ENCODE measurements at regions not wholly inside any gene's neighbourhood (a gene's known extent, or its start where the extent isn't known, plus 50 kb on each side); places are given as distances from the start of the nearest gene placed in this dataset.

- Histone ChIP-seq H3K27me3 (ENCODE audit: control insufficient read depth, low read length) (no peaks in the 10 kb centered on the region), H3K4me2 (ENCODE audit: low read length) (no peak overlapping the region), H3K4me3 (ENCODE audit: low read length) (no peak overlapping the region), H3K79me2 (ENCODE audit: control insufficient read depth, low read length) (no peaks in the 10 kb centered on the region), H3K9me3 (ENCODE audit: control insufficient read depth, insufficient read depth, low read length) (no peaks in the 10 kb centered on the region), H3K4me1 (ENCODE audit: control insufficient read depth, low read length) (no peaks in the 10 kb centered on the region), H4K20me1 (ENCODE audit: control insufficient read depth, insufficient read depth, low read depth, low read length) (no peaks in the 10 kb centered on the region), H3K36me3 (ENCODE audit: control insufficient read depth, low read length) (no peaks in the 10 kb centered on the region), H3K27ac (ENCODE audit: low read depth, low read length) (no peak overlapping the region), H3F3A (ENCODE audit: control insufficient read depth, insufficient read depth) (no peaks in the 10 kb centered on the region), H3K9me2 (replicated peaks; ENCODE audit: control insufficient read depth, low read length) (no peaks in the 10 kb centered on the region)
- TF ChIP-seq CTCF (IDR thresholded peaks at IDR 0.05; ENCODE audit: low read depth, low read length, poor library complexity, severe bottlenecking), result no peak
- no peak for TF ChIP-seq EZH2phosphoT487 (IDR thresholded peaks at IDR 0.05; ENCODE audit: borderline replicate concordance, low read length)
These were observed 72.0 kb upstream of the TOX3 start for GRCh38 chr16:52618753-52619497.

- Histone ChIP-seq H3K4me1 (ENCODE audit: control insufficient read depth, low read length) (no peaks in the 10 kb centered on the region), H3K27me3 (ENCODE audit: control insufficient read depth, low read length) (no peaks in the 10 kb centered on the region), H3K36me3 (ENCODE audit: control insufficient read depth, low read length) (no peaks in the 10 kb centered on the region), H3K79me2 (ENCODE audit: control insufficient read depth, low read length) (no peaks in the 10 kb centered on the region), H4K20me1 (ENCODE audit: control insufficient read depth, insufficient read depth, low read depth, low read length) (no peaks in the 10 kb centered on the region), H3K4me3 (ENCODE audit: low read length) (no peak overlapping the region), H3K4me2 (ENCODE audit: low read length) (no peak overlapping the region), H3K27ac (ENCODE audit: low read depth, low read length) (no peak overlapping the region), H3K9me2 (replicated peaks; ENCODE audit: control insufficient read depth, low read length) (no peaks in the 10 kb centered on the region), H3F3A (ENCODE audit: control insufficient read depth, insufficient read depth) (no peaks in the 10 kb centered on the region), H3K9me3 (ENCODE audit: control insufficient read depth, insufficient read depth, low read length) (no peaks in the 10 kb centered on the region)
- no peak for TF ChIP-seq EZH2phosphoT487 (IDR thresholded peaks at IDR 0.05; ENCODE audit: borderline replicate concordance, low read length)
- TF ChIP-seq CTCF (IDR thresholded peaks at IDR 0.05; ENCODE audit: low read depth, low read length, poor library complexity, severe bottlenecking), result no peak
These were observed 70.6 kb upstream of the TOX3 start for GRCh38 chr16:52617591-52617990.

- Histone ChIP-seq H3F3A (ENCODE audit: control insufficient read depth, insufficient read depth) (no peaks in the 10 kb centered on the region), H3K4me2 (ENCODE audit: low read length) (no peak overlapping the region), H3K79me2 (ENCODE audit: control insufficient read depth, low read length) (no peaks in the 10 kb centered on the region), H3K4me3 (ENCODE audit: low read length) (no peak overlapping the region), H3K36me3 (ENCODE audit: control insufficient read depth, low read length) (no peaks in the 10 kb centered on the region), H3K27ac (ENCODE audit: low read depth, low read length) (no peak overlapping the region), H3K9me2 (replicated peaks; ENCODE audit: control insufficient read depth, low read length) (no peaks in the 10 kb centered on the region), H3K4me1 (ENCODE audit: control insufficient read depth, low read length) (no peaks in the 10 kb centered on the region), H3K9me3 (ENCODE audit: control insufficient read depth, insufficient read depth, low read length) (no peaks in the 10 kb centered on the region), H4K20me1 (ENCODE audit: control insufficient read depth, insufficient read depth, low read depth, low read length) (no peaks in the 10 kb centered on the region), H3K27me3 (ENCODE audit: control insufficient read depth, low read length) (no peaks in the 10 kb centered on the region)
- TF ChIP-seq CTCF (IDR thresholded peaks at IDR 0.05; ENCODE audit: low read depth, low read length, poor library complexity, severe bottlenecking) (no peak), EZH2phosphoT487 (IDR thresholded peaks at IDR 0.05; ENCODE audit: borderline replicate concordance, low read length) (no peak)
These were observed 66.6 kb upstream of the TOX3 start for GRCh38 chr16:52613508-52613907.
